GM21576 (cell line): ENCODE measurements at regions not wholly inside any gene's neighbourhood (a gene's known extent, or its start where the extent isn't known, plus 50 kb on each side); places are given as distances from the start of the nearest gene placed in this dataset.

Experiments used
- ATAC-seq: cut with Tn5 transposase; IDR thresholded peaks from one replicate; pipeline ENCODE4 v1.9.1; 2021; ENCODE audit warnings: mild to moderate bottlenecking, moderate library complexity; ENCODE audit not compliant: unreplicated experiment

- no peak for ATAC-seq
Observed at GRCh38 chr10:44301781-44302355, 83.0 kb downstream of the CXCL12 start.

DNA sequence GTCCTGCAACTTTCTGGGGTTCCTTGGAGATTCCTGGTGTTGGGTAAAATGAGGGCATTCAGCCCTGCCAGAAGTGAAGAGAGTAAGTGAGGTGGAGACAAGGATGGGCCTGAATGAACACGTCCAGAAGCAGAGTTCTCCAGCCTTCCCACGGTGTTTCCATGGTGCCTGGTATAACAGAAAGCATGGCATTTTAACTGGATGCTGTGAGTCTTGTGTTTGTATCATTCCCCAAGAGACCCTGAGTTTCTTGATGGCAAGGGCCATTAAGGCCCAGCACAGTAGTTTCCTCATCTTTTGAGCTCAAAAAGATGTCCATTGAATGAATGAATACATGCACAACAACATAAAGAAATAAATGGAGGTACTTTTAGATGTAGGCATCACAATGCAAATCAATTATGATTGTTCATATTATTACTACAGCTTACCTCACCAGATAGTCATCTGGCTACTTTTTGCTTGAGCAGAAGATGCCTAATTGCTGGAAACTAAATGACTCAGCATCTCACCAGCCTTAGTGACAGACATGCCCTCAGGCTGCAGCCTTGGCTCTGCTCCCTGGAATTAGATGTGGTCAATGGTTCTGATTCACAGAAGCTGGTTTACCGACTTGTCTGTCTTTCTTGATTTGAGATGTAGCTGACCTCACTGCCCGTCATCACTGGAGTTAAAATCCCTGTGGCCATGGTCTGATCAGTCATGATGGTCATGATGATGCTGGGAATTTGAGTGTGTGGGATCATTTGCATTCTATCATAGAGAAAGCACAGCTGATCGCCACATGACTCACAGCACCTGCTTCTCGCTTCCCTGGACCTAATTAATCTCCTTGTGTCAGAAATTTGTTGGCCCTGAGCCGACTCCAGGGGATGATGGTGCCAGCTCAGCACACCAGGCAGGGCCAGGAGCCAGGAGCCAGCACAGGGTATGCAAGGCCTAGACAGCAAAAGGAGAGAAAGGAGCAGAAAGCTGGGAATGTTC lies 83.9 kb downstream of the CXCL12 start:
- ATAC-seq, result peak; percentile 73

GRCh38 chr10:44298713-44299112 lies 86.2 kb downstream of the CXCL12 start:
- no peak for ATAC-seq

GRCh38 chr10:44297963-44298362 lies 86.9 kb downstream of the CXCL12 start:
- no peak for ATAC-seq

GRCh38 chr10:44295644-44296241 lies 89.2 kb downstream of the CXCL12 start:
- no peak for ATAC-seq

GRCh38 chr10:44294726-44295412 lies 90.0 kb downstream of the CXCL12 start:
- ATAC-seq, result no peak

- ATAC-seq, result no peak
Observed at GRCh38 chr10:44293842-44294241, 91.1 kb downstream of the CXCL12 start.

GRCh38 chr10:44293306-44293778 lies 91.6 kb downstream of the CXCL12 start:
- ATAC-seq, result no peak

- ATAC-seq, result no peak
Observed at GRCh38 chr10:44292390-44293002, 92.4 kb downstream of the CXCL12 start.

- ATAC-seq, result no peak
Observed at GRCh38 chr10:44291091-44291490, 93.8 kb downstream of the CXCL12 start.

GRCh38 chr10:44289125-44289524 lies 95.8 kb downstream of the CXCL12 start:
- ATAC-seq, result no peak

- no peak for ATAC-seq
Observed at GRCh38 chr10:44287408-44287807, 97.5 kb downstream of the CXCL12 start.

DNA sequence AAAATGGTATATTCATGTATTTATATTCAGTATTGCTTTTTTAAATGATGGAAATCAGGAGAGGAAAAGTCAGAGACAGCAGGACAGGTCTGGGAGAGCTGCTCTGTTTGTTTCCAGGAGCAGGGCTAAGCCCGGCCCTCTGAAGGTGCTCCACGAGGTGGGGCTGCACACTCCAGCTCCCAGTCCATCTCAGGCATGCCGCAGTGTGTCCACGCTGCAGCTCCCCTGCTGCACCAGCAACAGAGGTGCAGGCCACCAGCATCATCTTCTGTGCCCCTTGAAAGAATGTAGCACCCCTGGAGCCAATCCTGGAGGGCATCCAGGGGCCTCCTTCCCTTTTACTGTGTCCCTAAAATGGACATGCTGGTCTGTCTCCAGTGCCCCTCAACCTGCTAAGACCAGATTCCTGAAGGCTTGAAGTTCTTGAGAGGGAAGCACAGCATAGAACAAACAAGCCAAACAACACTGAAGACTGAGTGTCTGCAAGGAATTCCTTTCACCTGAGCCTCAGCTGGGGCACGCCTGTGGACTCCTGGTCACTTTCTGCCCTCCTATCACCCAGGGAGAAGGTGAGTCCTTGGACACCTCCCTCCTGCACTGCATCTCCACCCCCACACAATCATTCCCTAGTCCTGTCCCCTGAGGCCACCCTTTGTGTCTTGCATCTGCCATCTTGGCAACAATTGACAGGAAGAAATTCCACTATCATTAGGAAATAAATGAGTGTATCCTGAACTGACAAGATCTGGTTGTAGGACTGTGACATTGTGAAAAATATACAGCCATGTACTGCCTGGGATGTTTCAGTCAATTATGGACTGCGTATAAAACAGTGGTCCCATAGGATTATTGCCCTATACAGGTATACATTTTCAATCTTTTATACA lies 100.5 kb downstream of the CXCL12 start:
- ATAC-seq, result no peak

DNA sequence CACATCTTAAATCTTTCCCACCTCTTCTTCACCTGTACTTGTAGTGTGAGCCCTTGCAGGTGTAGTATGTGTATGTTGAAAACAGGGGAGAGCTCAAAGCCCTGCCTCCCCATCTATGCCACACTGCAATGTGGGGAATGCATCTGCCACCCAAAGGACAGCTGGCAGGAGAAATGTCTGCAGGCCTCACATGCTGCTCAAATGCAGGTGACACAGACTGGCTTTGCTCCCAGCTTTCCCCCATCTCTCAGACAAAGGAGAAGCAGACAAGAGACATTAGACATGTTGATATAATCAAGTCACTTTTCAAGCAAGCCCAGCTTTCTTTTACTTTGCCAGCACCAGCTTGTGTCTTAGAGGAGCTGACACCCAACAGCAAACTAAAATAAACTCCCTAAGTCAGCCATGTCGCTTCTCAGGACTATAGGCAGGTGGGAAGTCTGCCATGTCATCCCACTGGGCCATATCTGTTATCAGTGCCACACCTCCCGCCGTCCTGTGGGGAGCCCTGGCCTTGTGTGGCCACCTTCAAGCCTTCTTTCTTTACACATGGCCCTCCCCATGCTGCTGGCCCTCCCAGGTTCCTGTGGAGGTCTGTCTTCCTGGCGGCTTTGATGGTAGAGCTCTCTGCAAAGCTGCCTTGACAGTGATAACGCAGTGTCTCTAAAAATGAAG lies 102.1 kb downstream of the CXCL12 start:
- ATAC-seq, result no peak

GRCh38 chr10:44281662-44282061 lies 103.2 kb downstream of the CXCL12 start:
- no peak for ATAC-seq

DNA sequence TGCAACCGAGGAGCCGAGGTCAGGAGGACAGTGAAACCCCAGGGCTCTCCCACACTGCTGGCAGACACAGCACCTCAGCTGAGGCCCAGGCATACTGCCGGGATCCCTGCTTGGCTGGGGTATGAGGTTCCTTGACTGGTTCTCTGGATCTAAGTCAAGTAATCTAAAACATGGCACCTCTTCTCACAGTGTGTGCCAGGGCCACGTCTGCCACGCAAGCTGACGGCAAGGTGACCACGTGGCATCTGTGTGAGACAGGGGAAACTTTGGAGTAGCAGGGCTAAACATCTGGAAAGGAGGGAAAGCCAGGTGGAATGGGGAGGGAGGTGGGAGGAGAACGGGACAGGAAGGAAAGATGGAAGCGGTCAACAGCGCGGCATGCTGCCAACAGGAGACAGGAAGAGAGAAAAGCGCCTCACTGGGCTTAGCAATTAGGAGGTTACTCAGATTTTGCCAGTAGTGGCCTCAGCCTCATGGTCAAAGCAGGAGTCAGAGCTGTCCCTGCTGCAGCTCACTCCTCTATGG lies 103.7 kb downstream of the CXCL12 start:
- ATAC-seq, result no peak

DNA sequence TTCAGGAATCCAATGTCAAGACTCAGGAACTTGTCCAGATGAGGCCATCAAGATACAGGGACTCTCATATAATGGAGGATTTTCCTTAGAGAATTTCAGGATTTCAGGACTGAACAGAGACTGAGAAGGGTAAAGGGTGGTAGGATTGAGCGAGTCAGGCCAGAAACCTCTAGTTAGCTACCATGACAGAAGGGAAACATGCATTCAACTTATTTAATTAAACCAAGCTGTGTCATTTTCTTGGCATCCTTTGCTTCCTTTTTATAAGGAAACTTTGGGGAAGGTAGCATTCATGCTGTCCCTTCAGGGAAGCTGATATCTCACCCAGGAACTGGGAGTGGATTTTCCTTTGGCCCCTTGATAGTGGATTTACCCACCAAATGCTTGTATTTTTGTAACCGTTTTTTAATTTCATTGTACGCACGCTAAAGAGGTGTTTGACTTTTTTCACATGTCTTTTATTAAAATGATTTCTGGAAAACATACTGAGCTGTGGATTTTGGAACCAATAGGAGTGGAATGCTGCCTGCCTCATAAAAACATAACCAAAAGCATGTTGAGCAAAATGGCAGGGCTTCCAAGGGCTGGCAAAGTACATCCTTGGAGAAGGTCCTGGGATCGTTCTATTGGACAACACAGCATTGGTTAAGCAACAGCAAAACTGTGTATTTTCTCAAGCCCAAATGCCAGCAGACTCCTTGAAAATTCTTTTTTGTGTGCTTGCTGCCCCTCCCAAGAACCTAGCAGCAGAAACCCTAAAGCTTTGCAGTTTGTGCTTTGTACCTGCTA lies 104.5 kb downstream of the CXCL12 start:
- no peak for ATAC-seq
